Fibroblast of lung (primary cell): ENCODE measurements at regions not wholly inside any gene's neighbourhood (a gene's known extent, or its start where the extent isn't known, plus 50 kb on each side); places are given as distances from the start of the nearest gene placed in this dataset.

Experiments used
- DNase-seq, 2 donors: peaks; one replicate each; pipeline versions ENCODE4 v3.0.0 to v3.0.0-alpha.2; 2010; ENCODE audit warnings: low read depth in 2 of 2
- H2AFZ ChIP-seq: 2 replicates; pipeline ENCODE4 v1.5.1; 2012; ENCODE audit warnings: low read length, control low read depth, inconsistent platforms
- H3K27ac ChIP-seq: 2 replicates; pipeline ENCODE4 v1.5.1; 2011; ENCODE audit warnings: low read length, control low read depth; ENCODE audit not compliant: insufficient read depth
- H3K27me3 ChIP-seq: 2 replicates; pipeline ENCODE4 v1.5.1; 2011; ENCODE audit warnings: mild to moderate bottlenecking, low read length; ENCODE audit not compliant: control insufficient read depth, insufficient read depth
- H3K36me3 ChIP-seq: 2 replicates; pipeline ENCODE4 v1.5.1; 2011; ENCODE audit warnings: low read length; ENCODE audit not compliant: control insufficient read depth, insufficient read depth
- H3K4me1 ChIP-seq: 2 replicates; pipeline ENCODE4 v1.5.1; 2011; ENCODE audit warnings: low read length; ENCODE audit not compliant: control insufficient read depth, insufficient read depth; ENCODE audit errors: extremely low read depth
- H3K4me2 ChIP-seq: 2 replicates; pipeline ENCODE4 v1.5.1; 2011; ENCODE audit warnings: low read length, control low read depth; ENCODE audit not compliant: insufficient read depth; ENCODE audit errors: extremely low read depth
- H3K4me3 ChIP-seq, 4 experiments: fragments of 200-600 bp in 1 of 4; sonication (generic) in 1 of 4; replicated peaks in 1 of 4; 2 replicates each; pipeline ENCODE4 v1.5.1; 2011 to 2016; ENCODE audit warnings: low read length in 4 of 4, low read depth in 3 of 4, mild to moderate bottlenecking in 3 of 4, control low read depth in 2 of 4, inconsistent platforms in 1 of 4, mixed read lengths in 1 of 4; ENCODE audit not compliant: insufficient read depth in 1 of 4; ENCODE audit errors: control extremely low read depth in 1 of 4
- H3K79me2 ChIP-seq: 2 replicates; pipeline ENCODE4 v1.5.1; 2012; ENCODE audit warnings: mild to moderate bottlenecking, low read length, inconsistent platforms; ENCODE audit not compliant: control insufficient read depth, insufficient read depth
- H3K9ac ChIP-seq: 2 replicates; pipeline ENCODE4 v1.5.1; 2011; ENCODE audit warnings: mild to moderate bottlenecking, low read length, control low read depth; ENCODE audit not compliant: insufficient read depth
- H3K9me3 ChIP-seq: 2 replicates; pipeline ENCODE4 v1.5.1; 2012; ENCODE audit warnings: low read depth, low read length; ENCODE audit not compliant: control insufficient read depth, insufficient read depth
- H4K20me1 ChIP-seq: 2 replicates; pipeline ENCODE4 v1.5.1; 2011; ENCODE audit warnings: low read length; ENCODE audit not compliant: control insufficient read depth, insufficient read depth; ENCODE audit errors: extremely low read depth
- CTCF ChIP-seq, 2 donors: IDR thresholded peaks in 1 of 2; conservative IDR thresholded peaks in 1 of 2; 1 replicate in 1 of 2; 2 replicates in 1 of 2; pipeline ENCODE4 v1.5.1; 2011 to 2012; ENCODE audit warnings: low read length in 2 of 2, control low read depth in 1 of 2, inconsistent platforms in 1 of 2, low read depth in 1 of 2, mild to moderate bottlenecking in 1 of 2
- EZH2 ChIP-seq: IDR thresholded peaks from 2 replicates; pipeline ENCODE4 v1.5.1; 2012; ENCODE audit warnings: low read length, control low read depth, mild to moderate bottlenecking; ENCODE audit errors: missing control alignments

GRCh38 chr18:37702841-37703240, 137.2 kb upstream of the CELF4 start:
- no peak overlapping the region for H3K4me2 ChIP-seq
- no peak overlapping the region for H3K4me3 ChIP-seq
- no peaks in the 10 kb centered on the region for H3K4me1 ChIP-seq
- no peaks in the 10 kb centered on the region for H3K27me3 ChIP-seq
- H2AFZ ChIP-seq = no peak overlapping the region
- no peak for DNase-seq
- no peak overlapping the region for H3K27ac ChIP-seq
- no peak overlapping the region for H3K9ac ChIP-seq
- H3K79me2 ChIP-seq = no peaks in the 10 kb centered on the region
- H3K36me3 ChIP-seq = no peaks in the 10 kb centered on the region
- TF ChIP-seq EZH2 (no peak), CTCF (conservative IDR thresholded peaks at IDR 0.05 in 1 of 2, IDR thresholded peaks at IDR 0.05 in 1 of 2; ENCODE audit: low read depth in 1 of 2, low read length in 2 of 2) (no peak)
- no peaks in the 10 kb centered on the region for H4K20me1 ChIP-seq
- no peaks in the 10 kb centered on the region for H3K9me3 ChIP-seq

- Histone ChIP-seq H4K20me1 (no peaks in the 10 kb centered on the region), H3K27ac (no peak overlapping the region), H3K4me2 (no peak overlapping the region), H3K9me3 (no peaks in the 10 kb centered on the region), H3K27me3 (no peaks in the 10 kb centered on the region), H2AFZ (no peak overlapping the region), H3K79me2 (no peaks in the 10 kb centered on the region), H3K9ac (no peak overlapping the region), H3K4me1 (no peaks in the 10 kb centered on the region), H3K4me3 (no peak overlapping the region), H3K36me3 (no peaks in the 10 kb centered on the region)
- TF ChIP-seq EZH2 (no peak), CTCF (conservative IDR thresholded peaks at IDR 0.05 in 1 of 2, IDR thresholded peaks at IDR 0.05 in 1 of 2; ENCODE audit: low read depth in 1 of 2, low read length in 2 of 2) (no peak)
- no peak for DNase-seq
Measured at GRCh38 chr18:37701967-37702366, 136.4 kb upstream of the CELF4 start.

- H3K4me1 ChIP-seq = no peaks in the 10 kb centered on the region
- H3K79me2 ChIP-seq = no peaks in the 10 kb centered on the region
- H3K36me3 ChIP-seq = no peaks in the 10 kb centered on the region
- no peaks in the 10 kb centered on the region for H3K9me3 ChIP-seq
- H4K20me1 ChIP-seq = no peaks in the 10 kb centered on the region
- H3K27me3 ChIP-seq = no peaks in the 10 kb centered on the region
- no peak for DNase-seq
- H3K9ac ChIP-seq = no peak overlapping the region
- H3K4me2 ChIP-seq = no peak overlapping the region
- H2AFZ ChIP-seq = no peak overlapping the region
- no peak overlapping the region for H3K27ac ChIP-seq
- no peak overlapping the region for H3K4me3 ChIP-seq
- TF ChIP-seq EZH2 (no peak), CTCF (conservative IDR thresholded peaks at IDR 0.05 in 1 of 2, IDR thresholded peaks at IDR 0.05 in 1 of 2; ENCODE audit: low read depth in 1 of 2, low read length in 2 of 2) (no peak)
Measured at GRCh38 chr18:37698508-37699040, 133.0 kb upstream of the CELF4 start.
